Activated naive CD4-positive, alpha-beta T cell treated with anti-CD3 and anti-CD28 coated beads, Interleukin-2, amount 10 ng/mL, durations not matched to agents 7 days and 5 days (primary cell): ENCODE measurements at regions not wholly inside any gene's neighbourhood (a gene's known extent, or its start where the extent isn't known, plus 50 kb on each side); places are given as distances from the start of the nearest gene placed in this dataset.

Experiments
- CTCF ChIA-PET: fragments of 350-600 bp; sonication (Branson Sonifier 250); formaldehyde crosslinking; loops from one replicate; lab custom pipeline; 2021; ENCODE audit warnings: antibody characterized with exemption; lab: Charles Lee
- DNase-seq: peaks from one replicate; pipeline ENCODE4 v3.0.0-alpha.2; 2020
- H3K27ac Mint-ChIP-seq: one replicate; pipeline ENCODE4 v1.8.0; 2021; ENCODE audit warnings: mild to moderate bottlenecking, moderate library complexity, mixed read lengths
- H3K27me3 Mint-ChIP-seq: one replicate; pipeline ENCODE4 v1.8.0; 2021; ENCODE audit warnings: mild to moderate bottlenecking, mixed read lengths
- H3K36me3 Mint-ChIP-seq: one replicate; pipeline ENCODE4 v1.8.0; 2021; ENCODE audit warnings: mixed read lengths
- H3K4me1 Mint-ChIP-seq: one replicate; pipeline ENCODE4 v1.8.0; 2021; ENCODE audit warnings: mixed read lengths
- H3K4me3 Mint-ChIP-seq: one replicate; pipeline ENCODE4 v1.8.0; 2021; ENCODE audit warnings: mild to moderate bottlenecking, moderate library complexity, mixed read lengths
- H3K9me3 Mint-ChIP-seq: one replicate; pipeline ENCODE4 v1.8.0; 2021; ENCODE audit warnings: mixed read lengths

- H3K4me3 Mint-ChIP-seq: no peak overlapping the region
- DNase-seq: no peak
- no peaks in the 10 kb centered on the region for H3K4me1 Mint-ChIP-seq
- H3K9me3 Mint-ChIP-seq: peaks cover 10% of the 10 kb centered on the region
- no peak overlapping the region for H3K27ac Mint-ChIP-seq
- H3K36me3 Mint-ChIP-seq: no peaks in the 10 kb centered on the region
- CTCF ChIA-PET: no interaction called here
- no peaks in the 10 kb centered on the region for H3K27me3 Mint-ChIP-seq
These were observed 137.1 kb upstream of the NEBL start for GRCh38 chr10:21034241-21034640.

- DNase-seq: no peak
- H3K9me3 Mint-ChIP-seq: peaks cover 10% of the 10 kb centered on the region
- no peaks in the 10 kb centered on the region for H3K36me3 Mint-ChIP-seq
- H3K4me1 Mint-ChIP-seq: no peaks in the 10 kb centered on the region
- no peak overlapping the region for H3K4me3 Mint-ChIP-seq
- H3K27ac Mint-ChIP-seq: no peak overlapping the region
- no peaks in the 10 kb centered on the region for H3K27me3 Mint-ChIP-seq
- CTCF ChIA-PET: no interaction called here
These were observed 135.6 kb upstream of the NEBL start for GRCh38 chr10:21032587-21033319.

- Mint-ChIP-seq H3K9me3 (peaks cover 10% of the 10 kb centered on the region), H3K27ac (no peak overlapping the region), H3K36me3 (no peaks in the 10 kb centered on the region), H3K4me3 (no peak overlapping the region), H3K4me1 (no peaks in the 10 kb centered on the region), H3K27me3 (no peaks in the 10 kb centered on the region)
- CTCF ChIA-PET: no interaction called here
- no peak for DNase-seq
These were observed 134.2 kb upstream of the NEBL start for GRCh38 chr10:21031232-21031795.

GRCh38 chr10:21030091-21030490 is 133.0 kb upstream of the NEBL start:
- Mint-ChIP-seq H3K27me3 (no peaks in the 10 kb centered on the region), H3K4me1 (no peaks in the 10 kb centered on the region), H3K27ac (no peak overlapping the region), H3K9me3 (peaks cover 10% of the 10 kb centered on the region), H3K4me3 (no peak overlapping the region), H3K36me3 (no peaks in the 10 kb centered on the region)
- CTCF ChIA-PET: no interaction called here
- DNase-seq: no peak

- CTCF ChIA-PET: no interaction called here
- Mint-ChIP-seq H3K4me1 (no peaks in the 10 kb centered on the region), H3K36me3 (no peaks in the 10 kb centered on the region), H3K4me3 (no peak overlapping the region), H3K27me3 (no peaks in the 10 kb centered on the region), H3K9me3 (peaks cover 7% of the 10 kb centered on the region), H3K27ac (no peak overlapping the region)
- no peak for DNase-seq
These were observed 125.7 kb upstream of the NEBL start for GRCh38 chr10:21022821-21023220.

GRCh38 chr10:21021843-21022594 is 124.9 kb upstream of the NEBL start:
- Mint-ChIP-seq H3K4me1 (no peaks in the 10 kb centered on the region), H3K27ac (no peak overlapping the region), H3K4me3 (no peak overlapping the region), H3K9me3 (peaks cover 7% of the 10 kb centered on the region), H3K27me3 (no peaks in the 10 kb centered on the region), H3K36me3 (no peaks in the 10 kb centered on the region)
- no peak for DNase-seq
- CTCF ChIA-PET: no interaction called here

- CTCF ChIA-PET: no interaction called here
These were observed 124.1 kb upstream of the NEBL start for GRCh38 chr10:21021231-21021630.

GRCh38 chr10:21020545-21020944 is 123.4 kb upstream of the NEBL start:
- no peaks in the 10 kb centered on the region for H3K27me3 Mint-ChIP-seq
- no peaks in the 10 kb centered on the region for H3K4me1 Mint-ChIP-seq
- H3K4me3 Mint-ChIP-seq: no peak overlapping the region
- peak; percentile 23 for DNase-seq
- no peaks in the 10 kb centered on the region for H3K36me3 Mint-ChIP-seq
- CTCF ChIA-PET: no interaction called here
- H3K9me3 Mint-ChIP-seq: peaks cover 7% of the 10 kb centered on the region
- H3K27ac Mint-ChIP-seq: no peak overlapping the region

More at GRCh38 chr10:21021231-21021630, 124.1 kb upstream of the NEBL start:
- no peak overlapping the region for H3K27ac Mint-ChIP-seq
- H3K9me3 Mint-ChIP-seq: peaks cover 7% of the 10 kb centered on the region
- H3K4me1 Mint-ChIP-seq: no peaks in the 10 kb centered on the region
- H3K36me3 Mint-ChIP-seq: no peaks in the 10 kb centered on the region
- no peaks in the 10 kb centered on the region for H3K27me3 Mint-ChIP-seq
- H3K4me3 Mint-ChIP-seq: no peak overlapping the region
- DNase-seq: no peak

- Mint-ChIP-seq H3K9me3 (peaks cover 7% of the 10 kb centered on the region), H3K4me1 (no peaks in the 10 kb centered on the region), H3K27ac (no peak overlapping the region), H3K4me3 (no peak overlapping the region), H3K27me3 (no peaks in the 10 kb centered on the region), H3K36me3 (no peaks in the 10 kb centered on the region)
- CTCF ChIA-PET: no interaction called here
- DNase-seq: no peak
These were observed 122.3 kb upstream of the NEBL start for GRCh38 chr10:21019436-21019835.

- Mint-ChIP-seq H3K9me3 (peaks cover 7% of the 10 kb centered on the region), H3K27ac (no peak overlapping the region), H3K4me1 (no peaks in the 10 kb centered on the region), H3K27me3 (no peaks in the 10 kb centered on the region), H3K4me3 (no peak overlapping the region), H3K36me3 (no peaks in the 10 kb centered on the region)
- CTCF ChIA-PET: no interaction called here
- DNase-seq: no peak
These were observed 118.7 kb upstream of the NEBL start for GRCh38 chr10:21015851-21016250.

- H3K27ac Mint-ChIP-seq: no peak overlapping the region
- H3K4me3 Mint-ChIP-seq: no peak overlapping the region
- CTCF ChIA-PET: no interaction called here
- H3K36me3 Mint-ChIP-seq: no peaks in the 10 kb centered on the region
- H3K4me1 Mint-ChIP-seq: no peaks in the 10 kb centered on the region
- no peaks in the 10 kb centered on the region for H3K27me3 Mint-ChIP-seq
- no peaks in the 10 kb centered on the region for H3K9me3 Mint-ChIP-seq
- DNase-seq: no peak
These were observed 117.0 kb upstream of the NEBL start for GRCh38 chr10:21014141-21014540.

- CTCF ChIA-PET: no interaction called here
- H3K27me3 Mint-ChIP-seq: no peaks in the 10 kb centered on the region
- no peaks in the 10 kb centered on the region for H3K36me3 Mint-ChIP-seq
- DNase-seq: no peak
- H3K4me3 Mint-ChIP-seq: no peak overlapping the region
- H3K27ac Mint-ChIP-seq: no peak overlapping the region
- H3K4me1 Mint-ChIP-seq: no peaks in the 10 kb centered on the region
- no peaks in the 10 kb centered on the region for H3K9me3 Mint-ChIP-seq
These were observed 114.4 kb upstream of the NEBL start for GRCh38 chr10:21011433-21012018.

GRCh38 chr10:21010615-21011014 is 113.5 kb upstream of the NEBL start:
- no peak overlapping the region for H3K27ac Mint-ChIP-seq
- no peak overlapping the region for H3K4me3 Mint-ChIP-seq
- DNase-seq: no peak
- H3K36me3 Mint-ChIP-seq: no peaks in the 10 kb centered on the region
- no peaks in the 10 kb centered on the region for H3K27me3 Mint-ChIP-seq
- CTCF ChIA-PET: no interaction called here
- no peaks in the 10 kb centered on the region for H3K4me1 Mint-ChIP-seq
- no peaks in the 10 kb centered on the region for H3K9me3 Mint-ChIP-seq

- Mint-ChIP-seq H3K4me3 (no peak overlapping the region), H3K27ac (no peak overlapping the region), H3K27me3 (no peaks in the 10 kb centered on the region), H3K4me1 (no peaks in the 10 kb centered on the region), H3K36me3 (no peaks in the 10 kb centered on the region), H3K9me3 (no peaks in the 10 kb centered on the region)
- CTCF ChIA-PET: interaction anchor here (0.9 kb wide), 1 partner anchor 21 kb away, joined by 4 read pairs; no protein-coding TSS in a partner anchor
- no peak for DNase-seq
These were observed 106.2 kb upstream of the NEBL start for GRCh38 chr10:21003240-21003822.
